Stimulated activated CD4-positive, alpha-beta T cell treated with anti-CD3 and anti-CD28 coated beads, Interleukin-1b, Interleukin-23, amount 100 ng/mL, for 48 hours (primary cell): ENCODE measurements at regions not wholly inside any gene's neighbourhood (a gene's known extent, or its start where the extent isn't known, plus 50 kb on each side); places are given as distances from the start of the nearest gene placed in this dataset.

ENCODE experiments used
- DNase-seq: peaks from one replicate; pipeline ENCODE4 v3.0.0-alpha.2; 2020

- no peak for DNase-seq
These were observed 164.2 kb upstream of the SEMA6D start for GRCh38 chr15:47552978-47553608.

GRCh38 chr15:47553947-47554346 lies 163.4 kb upstream of the SEMA6D start:
- no peak for DNase-seq

DNA sequence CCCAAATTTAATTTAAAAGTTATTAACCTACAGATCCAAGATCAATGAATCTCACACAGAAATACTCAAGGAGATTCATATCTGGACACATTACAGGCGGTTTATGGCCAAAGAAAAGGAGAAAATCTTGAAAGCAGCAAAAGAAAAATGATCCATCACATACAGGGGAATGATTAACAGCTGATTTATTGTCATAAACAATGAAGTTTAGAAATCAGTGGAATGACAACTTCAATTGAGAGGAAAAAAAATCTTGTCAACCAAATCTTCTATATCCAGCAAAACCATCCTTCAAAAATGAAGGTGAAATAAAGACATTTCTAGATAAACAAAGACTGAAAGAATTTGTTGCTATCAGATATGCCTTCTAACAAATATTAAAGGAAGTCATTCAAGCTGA lies 156.2 kb upstream of the SEMA6D start:
- DNase-seq: no peak

GRCh38 chr15:47565949-47566348 lies 151.4 kb upstream of the SEMA6D start:
- no peak for DNase-seq

DNA sequence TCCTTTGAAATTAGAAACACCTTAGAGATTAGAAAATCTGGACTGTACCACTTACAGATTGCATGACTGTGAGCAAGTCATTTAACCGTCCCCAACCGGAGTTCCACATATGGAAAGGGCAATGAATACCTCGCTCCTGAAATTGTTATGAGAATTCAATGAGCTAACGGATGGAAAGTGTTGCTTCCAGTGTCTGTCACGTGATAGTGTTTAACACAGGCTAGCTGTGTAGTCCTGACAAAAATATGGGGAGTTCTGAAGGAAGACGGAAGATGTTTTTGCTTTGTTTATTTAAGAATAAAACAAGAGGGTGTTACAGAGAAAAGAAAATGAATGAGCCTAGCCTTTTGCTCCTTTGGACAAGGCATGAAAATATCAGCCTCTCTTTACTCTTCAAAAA lies 150.7 kb upstream of the SEMA6D start:
- DNase-seq: no peak

- DNase-seq: no peak
These were observed 149.3 kb upstream of the SEMA6D start for GRCh38 chr15:47568030-47568429.

GRCh38 chr15:47570044-47570443 lies 147.3 kb upstream of the SEMA6D start:
- no peak for DNase-seq

DNA sequence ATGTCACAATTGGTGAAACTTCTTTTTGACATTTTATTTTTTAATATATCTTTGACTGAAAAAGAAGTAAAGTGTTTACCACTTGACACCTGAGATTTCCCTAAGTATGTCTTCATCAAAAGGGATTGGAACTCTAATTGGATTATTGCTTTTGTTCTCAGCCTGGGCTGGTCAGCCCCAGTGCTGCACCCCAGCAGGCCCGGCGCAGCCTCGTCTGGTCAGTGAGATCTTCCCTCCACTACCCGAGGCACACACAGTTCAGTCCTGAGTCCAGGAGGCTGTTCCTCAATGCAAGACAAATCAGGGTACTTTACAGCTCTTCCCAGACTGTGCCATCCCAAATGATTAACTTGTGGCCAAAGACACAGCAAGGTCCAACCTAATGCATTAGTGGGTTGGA lies 146.9 kb upstream of the SEMA6D start:
- DNase-seq: no peak

DNA sequence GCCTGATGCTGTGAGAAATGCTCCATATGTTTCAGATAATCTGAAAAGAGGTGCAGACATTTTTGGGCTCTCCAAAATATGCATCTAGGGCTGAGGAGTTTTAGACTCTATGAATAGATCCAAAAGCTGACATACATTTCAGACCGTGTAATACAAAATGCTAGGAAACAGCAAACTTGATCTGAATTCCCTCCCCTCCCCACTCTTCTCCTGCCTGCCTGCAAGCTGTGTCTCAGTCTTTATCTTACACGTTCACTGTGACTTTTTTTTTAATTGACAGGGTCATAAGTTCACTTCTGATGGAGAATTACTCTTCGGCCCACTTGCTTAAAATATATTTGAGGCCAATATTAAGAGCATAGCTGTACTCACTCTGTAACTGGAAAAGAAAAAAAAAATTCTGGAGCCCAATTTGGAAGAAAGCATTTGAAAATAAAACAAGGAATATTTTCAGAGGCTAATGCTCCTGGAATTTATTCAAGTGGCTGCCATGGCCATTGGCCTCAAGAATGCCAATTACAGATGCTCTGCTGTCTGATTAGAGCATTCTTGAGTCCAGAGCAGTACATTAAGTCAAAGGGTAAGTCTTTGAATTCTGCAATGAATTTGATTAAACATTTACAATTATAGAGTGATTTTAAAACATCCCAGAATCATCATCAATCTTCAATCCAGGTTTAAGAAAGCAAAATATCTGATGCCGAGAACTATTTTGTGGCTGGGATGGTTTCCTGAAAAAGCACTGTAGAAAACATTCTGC lies 146.2 kb upstream of the SEMA6D start:
- no peak for DNase-seq

GRCh38 chr15:47573673-47574072 lies 143.6 kb upstream of the SEMA6D start:
- DNase-seq: no peak

- DNase-seq: no peak
These were observed 140.3 kb upstream of the SEMA6D start for GRCh38 chr15:47577000-47577399.

GRCh38 chr15:47577461-47577860 lies 139.8 kb upstream of the SEMA6D start:
- no peak for DNase-seq

- no peak for DNase-seq
These were observed 135.1 kb upstream of the SEMA6D start for GRCh38 chr15:47582233-47582632.

DNA sequence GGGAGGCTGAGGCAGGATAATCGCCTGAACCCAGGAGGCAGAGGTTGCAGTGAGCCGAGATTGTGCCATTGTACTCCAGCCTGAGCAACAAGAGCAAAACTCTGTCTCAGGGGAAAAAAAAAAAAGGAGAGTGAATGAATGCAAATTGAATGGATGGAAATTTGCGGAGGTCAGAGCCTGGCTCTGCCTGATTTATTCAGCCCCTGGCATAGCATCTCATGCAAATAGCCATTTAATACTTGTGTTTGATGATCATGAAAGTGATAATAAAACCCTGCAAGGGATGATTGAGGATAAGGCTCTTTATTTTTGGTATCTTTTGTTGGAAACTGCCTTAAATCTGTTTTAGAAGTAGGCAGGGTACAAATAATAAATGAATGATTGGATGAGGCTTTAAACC lies 133.0 kb upstream of the SEMA6D start:
- DNase-seq: no peak

DNA sequence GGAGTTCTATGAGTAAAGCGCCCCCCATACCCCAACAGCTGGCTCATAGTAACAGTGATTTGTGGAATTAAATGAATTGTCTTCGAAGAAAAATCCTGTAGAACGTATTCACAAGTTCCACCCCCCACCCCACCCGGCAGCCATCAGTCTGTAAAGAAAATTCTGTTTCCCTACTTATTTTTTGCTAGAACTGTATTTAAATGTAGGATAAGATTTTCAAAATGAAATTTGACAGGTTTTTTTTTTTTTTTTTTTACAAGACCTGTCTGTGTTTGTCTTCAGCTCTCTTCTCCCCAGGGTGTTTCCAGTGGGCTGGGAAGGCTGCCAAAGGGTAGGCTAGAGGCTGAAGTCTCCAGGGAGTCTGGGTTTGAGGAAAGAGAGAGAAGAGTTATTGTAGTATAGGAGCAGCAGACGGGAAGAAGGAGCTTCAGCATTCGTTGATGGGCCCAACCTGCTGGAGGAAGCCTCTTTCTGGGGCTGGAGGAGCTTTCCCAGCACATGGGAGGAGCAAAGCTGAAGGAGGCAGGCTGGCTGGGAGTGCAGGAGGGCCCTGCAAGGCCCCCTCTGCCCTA lies 130.6 kb upstream of the SEMA6D start:
- DNase-seq: no peak

DNA sequence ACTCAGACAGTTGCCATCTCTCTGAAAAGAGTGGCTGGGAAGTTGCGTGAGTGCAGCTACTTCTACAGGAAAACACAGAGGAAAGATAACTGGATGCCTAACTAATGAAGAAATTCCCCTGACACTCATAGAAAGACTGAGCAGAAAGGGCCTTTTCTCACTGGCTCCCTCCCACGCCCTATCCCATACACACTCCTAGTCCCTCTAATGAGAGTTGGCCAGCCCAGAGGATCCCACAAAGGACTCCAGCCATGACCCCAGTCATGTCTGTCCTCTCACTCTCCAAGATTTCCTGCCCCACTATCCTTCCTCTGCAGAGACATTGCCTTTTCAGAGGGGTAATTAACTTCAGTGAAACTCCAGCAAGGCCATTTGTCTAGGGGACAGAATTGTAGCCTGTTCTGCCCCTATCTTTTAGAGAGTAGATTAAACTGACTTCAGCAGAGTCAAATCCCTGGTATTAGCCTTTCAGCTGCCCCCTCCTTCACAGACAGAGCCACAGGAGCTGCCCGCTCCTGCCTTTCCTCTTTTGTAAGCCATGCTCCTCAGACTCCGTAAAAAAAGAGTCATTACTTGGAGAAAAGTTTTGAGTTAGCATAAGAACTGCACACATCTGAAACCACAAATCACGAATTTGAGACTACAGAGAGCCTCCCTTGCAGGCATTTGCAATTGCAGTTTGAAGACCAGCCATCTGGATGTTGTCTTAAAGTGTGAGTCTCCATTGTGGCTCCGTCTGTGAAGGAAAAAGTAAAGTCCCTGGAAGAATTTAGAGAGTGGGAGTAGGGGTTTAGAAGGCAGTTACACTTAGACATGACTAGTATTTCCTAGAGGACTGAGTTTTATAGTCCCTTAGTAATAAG lies 129.1 kb upstream of the SEMA6D start:
- DNase-seq: no peak

- DNase-seq: no peak
These were observed 128.3 kb upstream of the SEMA6D start for GRCh38 chr15:47588958-47589357.

- DNase-seq: no peak
These were observed 118.3 kb upstream of the SEMA6D start for GRCh38 chr15:47598996-47599395.

DNA sequence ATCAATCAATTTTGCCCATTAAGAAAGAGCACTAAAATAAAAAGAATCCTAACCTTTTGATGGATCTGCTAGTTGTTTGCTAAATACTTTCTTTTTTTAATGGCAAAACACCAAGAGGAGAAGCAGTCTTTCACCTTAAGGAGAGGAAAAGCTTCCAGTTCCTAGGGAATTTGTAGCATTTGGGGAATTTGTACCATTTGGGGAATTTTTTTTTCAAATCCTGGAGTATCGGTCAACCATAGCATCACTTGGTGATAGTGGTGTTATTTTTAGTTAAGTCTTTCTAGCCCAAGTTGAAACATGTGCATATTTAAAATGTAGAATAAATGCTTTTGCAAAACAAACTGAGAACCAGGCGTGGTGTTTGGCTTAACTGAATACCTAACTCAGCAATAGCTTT lies 117.5 kb upstream of the SEMA6D start:
- no peak for DNase-seq

DNA sequence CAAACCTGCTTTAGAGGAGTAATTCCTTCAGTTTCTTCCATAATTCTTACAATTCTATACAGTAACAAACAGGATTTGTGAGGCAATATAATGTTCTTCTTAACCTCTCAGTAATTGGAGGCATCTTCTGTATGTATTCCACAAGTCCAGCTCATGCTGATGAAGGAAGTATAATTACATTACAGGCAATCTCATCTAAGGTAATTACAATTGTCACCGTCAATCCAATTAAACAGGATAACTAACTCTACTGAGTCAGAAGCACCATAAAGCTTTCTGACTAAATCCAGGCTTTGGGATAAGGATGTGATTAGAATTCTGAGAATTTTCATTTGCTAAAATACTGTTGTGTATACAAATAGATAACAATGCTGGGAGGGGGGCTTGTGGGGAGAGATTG lies 115.2 kb upstream of the SEMA6D start:
- no peak for DNase-seq

GRCh38 chr15:47603026-47603425 lies 114.3 kb upstream of the SEMA6D start:
- DNase-seq: no peak

DNA sequence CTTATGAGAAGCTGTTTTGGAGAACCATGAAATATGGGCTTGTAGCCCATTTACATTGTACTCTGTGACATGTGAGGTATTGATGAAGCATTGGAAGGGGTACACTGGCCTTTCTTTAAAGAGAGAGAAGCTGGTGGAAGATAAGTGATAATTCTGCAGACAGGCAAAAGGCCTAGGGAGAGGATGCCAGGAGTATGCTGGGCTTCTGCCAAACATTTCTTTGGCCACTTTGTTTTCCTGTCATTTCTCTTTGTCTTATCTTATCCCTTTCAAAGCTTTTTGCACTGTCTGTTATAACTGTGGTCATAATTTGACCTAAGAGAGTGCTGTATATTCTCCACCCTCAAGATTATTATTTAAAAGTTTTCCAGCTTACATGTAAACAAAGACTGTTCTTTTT lies 109.6 kb upstream of the SEMA6D start:
- no peak for DNase-seq

DNA sequence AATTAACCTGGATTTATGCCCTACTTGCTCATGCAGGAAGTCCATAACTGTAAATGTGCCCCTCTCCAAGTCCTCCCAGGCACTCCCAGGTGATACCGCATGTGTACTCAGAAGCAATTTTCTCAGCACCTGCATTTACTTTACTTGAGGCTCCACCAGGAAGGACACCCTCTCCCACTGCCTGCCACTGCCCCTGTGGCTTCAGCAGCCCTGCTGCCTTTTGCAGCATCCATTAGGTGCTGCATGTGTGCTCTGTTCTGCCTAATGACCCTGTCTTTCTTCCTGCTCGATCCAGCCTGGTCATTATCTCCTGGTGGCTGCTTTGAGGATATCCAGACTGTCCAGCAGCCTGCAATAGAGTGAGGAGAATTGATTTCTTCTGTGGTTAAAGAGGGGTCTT lies 107.6 kb upstream of the SEMA6D start:
- no peak for DNase-seq

- no peak for DNase-seq
These were observed 106.6 kb upstream of the SEMA6D start for GRCh38 chr15:47610736-47611135.
